ENCODE measurements at regions not wholly inside any gene's neighbourhood (a gene's known extent, or its start where the extent isn't known, plus 50 kb on each side); places are given as distances from the start of the nearest gene placed in this dataset.

DNA sequence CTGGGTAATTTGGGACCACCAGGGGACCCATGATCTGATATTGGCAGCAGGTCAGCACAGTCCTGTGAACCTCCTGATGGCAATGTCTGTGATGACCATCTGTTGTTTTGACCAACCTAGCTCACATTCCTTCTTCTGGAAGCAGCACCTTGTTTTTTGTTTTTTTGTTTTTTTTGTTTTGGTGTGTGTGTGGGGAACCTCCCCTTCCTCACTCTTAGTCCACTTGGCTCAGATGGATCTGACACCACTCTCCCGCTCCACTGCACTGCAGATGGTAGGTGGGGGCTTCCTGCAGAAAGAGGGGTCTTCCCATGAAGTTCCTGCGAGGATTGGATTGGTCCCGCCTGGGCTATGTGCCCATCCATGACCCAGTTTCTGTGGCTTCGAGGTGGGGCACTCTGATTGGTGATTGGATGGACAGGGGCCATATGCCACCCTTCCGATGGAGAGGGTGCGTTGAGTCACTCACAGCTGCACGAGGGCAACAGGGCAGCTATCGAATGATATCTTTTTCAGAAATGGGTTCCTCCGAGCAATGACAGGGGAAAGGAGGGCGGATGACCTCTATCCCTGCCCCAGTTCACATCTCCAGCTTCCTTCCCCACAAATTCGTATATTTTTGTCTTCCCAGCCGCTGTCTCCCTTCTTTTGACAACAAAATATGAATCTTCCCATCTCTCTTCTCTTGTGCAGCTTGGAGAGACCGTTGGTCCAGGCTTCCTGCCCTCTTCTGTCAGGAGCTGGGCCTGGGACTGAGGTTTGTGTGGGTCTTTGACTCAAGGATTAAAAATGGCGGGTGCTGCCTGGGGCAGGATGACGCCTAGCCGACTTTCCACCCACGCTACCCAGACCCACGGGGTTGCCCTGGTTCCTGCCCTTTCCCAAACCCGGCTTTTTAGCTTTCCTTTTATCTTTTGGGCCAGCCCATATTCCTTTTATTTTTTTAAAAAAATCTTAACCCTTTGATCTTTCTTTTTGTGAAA is 132.1 kb upstream of the KCNG1 start:
- Histone ChIP-seq H3K36me3 (replicated peaks; ENCODE audit: low read depth, low read length) (no peaks in the 10 kb centered on the region), H3K4me1 (ENCODE audit: low read length) (no peaks in the 10 kb centered on the region), H3K9me3 (ENCODE audit: insufficient read depth, low read length) (no peaks in the 10 kb centered on the region), H3K79me2 (ENCODE audit: low read length) (no peaks in the 10 kb centered on the region), H4K20me1 (ENCODE audit: insufficient read depth, low read length) (no peaks in the 10 kb centered on the region), H3K27me3 (ENCODE audit: low read depth, low read length) (peaks cover 75% of the 10 kb centered on the region), H3K4me3 (ENCODE audit: low read length) (no peak overlapping the region), H3K4me2 (ENCODE audit: low read length) (no peak overlapping the region), H3K9ac (ENCODE audit: low read length) (no peak overlapping the region), H2AFZ (ENCODE audit: low read depth, low read length) (no peak overlapping the region), H3K27ac (ENCODE audit: low read length) (no peak overlapping the region)
- TF ChIP-seq, protein P1, sequence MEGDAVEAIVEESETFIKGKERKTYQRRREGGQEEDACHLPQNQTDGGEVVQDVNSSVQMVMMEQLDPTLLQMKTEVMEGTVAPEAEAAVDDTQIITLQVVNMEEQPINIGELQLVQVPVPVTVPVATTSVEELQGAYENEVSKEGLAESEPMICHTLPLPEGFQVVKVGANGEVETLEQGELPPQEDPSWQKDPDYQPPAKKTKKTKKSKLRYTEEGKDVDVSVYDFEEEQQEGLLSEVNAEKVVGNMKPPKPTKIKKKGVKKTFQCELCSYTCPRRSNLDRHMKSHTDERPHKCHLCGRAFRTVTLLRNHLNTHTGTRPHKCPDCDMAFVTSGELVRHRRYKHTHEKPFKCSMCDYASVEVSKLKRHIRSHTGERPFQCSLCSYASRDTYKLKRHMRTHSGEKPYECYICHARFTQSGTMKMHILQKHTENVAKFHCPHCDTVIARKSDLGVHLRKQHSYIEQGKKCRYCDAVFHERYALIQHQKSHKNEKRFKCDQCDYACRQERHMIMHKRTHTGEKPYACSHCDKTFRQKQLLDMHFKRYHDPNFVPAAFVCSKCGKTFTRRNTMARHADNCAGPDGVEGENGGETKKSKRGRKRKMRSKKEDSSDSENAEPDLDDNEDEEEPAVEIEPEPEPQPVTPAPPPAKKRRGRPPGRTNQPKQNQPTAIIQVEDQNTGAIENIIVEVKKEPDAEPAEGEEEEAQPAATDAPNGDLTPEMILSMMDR (IDR thresholded peaks at IDR 0.05; ENCODE audit: low read depth, low read length): no peak
- TF ChIP-seq EZH2phosphoT487 (IDR thresholded peaks at IDR 0.05; ENCODE audit: low read depth): no peak

DNA sequence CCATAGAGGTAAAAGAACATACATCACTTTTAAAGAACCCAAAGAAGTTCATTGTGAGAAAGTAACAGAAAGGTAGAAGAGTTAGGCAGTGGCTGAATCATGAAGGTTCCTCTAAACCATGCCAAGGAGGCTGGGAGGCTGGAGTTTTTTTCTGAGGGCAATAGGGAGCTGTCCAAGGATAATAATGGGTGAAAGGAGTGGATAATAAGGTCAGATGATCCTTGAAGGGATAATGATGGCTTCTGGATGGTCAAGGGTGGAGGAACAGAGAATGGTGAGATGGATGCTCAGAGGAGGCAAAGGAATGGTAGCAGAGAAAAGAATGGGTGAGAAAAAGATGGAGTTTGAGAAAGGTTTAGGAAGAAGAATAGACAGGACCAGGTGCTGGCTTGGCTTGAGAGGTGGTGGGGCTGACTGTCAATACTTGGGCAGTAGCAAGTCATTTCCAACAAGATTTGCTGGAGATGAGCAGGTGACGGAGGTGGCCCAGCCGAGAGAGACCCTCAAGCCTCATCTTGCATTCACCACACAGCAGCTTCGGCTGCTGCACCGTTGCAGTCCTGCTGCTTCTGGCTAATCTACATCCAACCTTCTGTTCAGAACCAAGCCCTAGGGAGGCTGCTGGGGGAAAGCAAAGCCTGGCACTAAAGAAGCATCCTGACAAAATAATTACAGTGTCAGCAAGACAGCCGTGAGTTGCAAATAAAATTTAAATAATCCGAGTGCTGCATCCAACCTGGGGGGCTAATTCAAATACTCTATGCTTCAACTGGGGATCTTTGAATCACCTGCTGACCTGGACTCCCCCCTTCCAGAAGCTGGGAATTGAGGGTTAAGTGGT is 131.2 kb upstream of the KCNG1 start:
- H3K9me3 ChIP-seq (ENCODE audit: insufficient read depth, low read length): no peaks in the 10 kb centered on the region
- no peak overlapping the region for H3K27ac ChIP-seq (ENCODE audit: low read length)

DNA sequence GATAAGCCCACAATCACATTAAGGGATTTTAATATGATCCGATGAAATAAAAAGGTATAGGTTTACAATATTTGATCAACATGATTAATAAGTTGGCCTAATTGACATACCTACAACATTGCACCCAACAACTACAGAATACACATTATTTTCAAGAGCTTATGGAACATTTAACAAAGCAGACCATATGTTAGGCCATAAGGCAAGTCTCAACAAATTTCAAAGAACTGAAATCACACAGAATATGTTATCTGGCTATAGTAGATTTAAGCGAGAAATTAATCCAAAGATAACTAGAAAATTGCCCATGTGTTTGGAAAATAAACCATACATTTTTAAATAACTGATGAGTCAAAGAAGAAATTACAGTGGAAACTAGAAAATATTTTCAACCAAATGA is 126.0 kb upstream of the KCNG1 start:
- Histone ChIP-seq H4K20me1 (ENCODE audit: insufficient read depth, low read length) (no peaks in the 10 kb centered on the region), H3K4me2 (ENCODE audit: low read length) (no peak overlapping the region), H3K79me2 (ENCODE audit: low read length) (no peaks in the 10 kb centered on the region), H3K27me3 (ENCODE audit: low read depth, low read length) (peaks cover 45% of the 10 kb centered on the region), H2AFZ (ENCODE audit: low read depth, low read length) (no peak overlapping the region), H3K27ac (ENCODE audit: low read length) (no peak overlapping the region), H3K9me3 (ENCODE audit: insufficient read depth, low read length) (peaks cover 5% of the 10 kb centered on the region; the same call in 1 of the 2 replicates), H3K9ac (ENCODE audit: low read length) (no peak overlapping the region), H3K36me3 (replicated peaks; ENCODE audit: low read depth, low read length) (no peaks in the 10 kb centered on the region), H3K4me3 (ENCODE audit: low read length) (no peak overlapping the region), H3K4me1 (ENCODE audit: low read length) (no peaks in the 10 kb centered on the region)
- TF ChIP-seq, protein P1 (IDR thresholded peaks at IDR 0.05; ENCODE audit: low read depth, low read length): no peak
- no peak for TF ChIP-seq EZH2phosphoT487 (IDR thresholded peaks at IDR 0.05; ENCODE audit: low read depth)

More for the DNA sequence above, 131.2 kb upstream of the KCNG1 start:
- no peak overlapping the region for H2AFZ ChIP-seq (ENCODE audit: low read depth, low read length)
- no peak overlapping the region for H3K9ac ChIP-seq (ENCODE audit: low read length)
- H3K79me2 ChIP-seq (ENCODE audit: low read length): no peaks in the 10 kb centered on the region
- no peaks in the 10 kb centered on the region for H3K36me3 ChIP-seq (replicated peaks; ENCODE audit: low read depth, low read length)
- peaks cover 66% of the 10 kb centered on the region for H3K27me3 ChIP-seq (ENCODE audit: low read depth, low read length)
- H4K20me1 ChIP-seq (ENCODE audit: insufficient read depth, low read length): no peaks in the 10 kb centered on the region
- H3K4me3 ChIP-seq (ENCODE audit: low read length): no peak overlapping the region
- TF ChIP-seq, protein P1 (IDR thresholded peaks at IDR 0.05; ENCODE audit: low read depth, low read length): no peak
- no peak for TF ChIP-seq EZH2phosphoT487 (IDR thresholded peaks at IDR 0.05; ENCODE audit: low read depth)
- no peak overlapping the region for H3K4me2 ChIP-seq (ENCODE audit: low read length)
- H3K4me1 ChIP-seq (ENCODE audit: low read length): no peaks in the 10 kb centered on the region

DNA sequence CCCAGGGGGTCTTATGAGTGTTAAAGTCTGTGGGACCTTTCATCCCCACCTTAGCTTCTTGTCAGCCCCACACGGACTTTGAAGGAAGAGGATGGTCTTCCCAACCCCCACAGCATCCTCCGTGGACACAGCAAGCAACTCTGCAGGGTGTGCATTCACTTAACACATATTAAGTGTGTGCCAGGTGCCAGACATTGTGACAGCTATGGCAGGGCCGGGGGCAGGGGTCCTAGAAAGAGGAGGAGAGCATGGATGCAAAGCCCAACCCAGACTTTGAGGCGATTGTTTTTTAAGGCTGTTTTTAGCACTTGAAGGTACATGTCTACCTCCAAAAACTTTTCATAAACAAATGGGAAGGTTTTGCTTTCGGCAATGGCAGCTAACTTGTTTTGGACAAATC is 121.6 kb upstream of the KCNG1 start:
- Histone ChIP-seq H3K27ac (ENCODE audit: low read length) (no peak overlapping the region), H3K4me1 (ENCODE audit: low read length) (no peaks in the 10 kb centered on the region), H2AFZ (ENCODE audit: low read depth, low read length) (no peak overlapping the region), H3K4me2 (ENCODE audit: low read length) (no peak overlapping the region), H3K9ac (ENCODE audit: low read length) (no peak overlapping the region), H3K36me3 (replicated peaks; ENCODE audit: low read depth, low read length) (no peaks in the 10 kb centered on the region), H3K4me3 (ENCODE audit: low read length) (no peak overlapping the region), H3K27me3 (ENCODE audit: low read depth, low read length) (peaks cover 50% of the 10 kb centered on the region), H4K20me1 (ENCODE audit: insufficient read depth, low read length) (no peaks in the 10 kb centered on the region), H3K9me3 (ENCODE audit: insufficient read depth, low read length) (peaks cover 5% of the 10 kb centered on the region; the same call in 1 of the 2 replicates), H3K79me2 (ENCODE audit: low read length) (no peaks in the 10 kb centered on the region)
- TF ChIP-seq, protein P1 (IDR thresholded peaks at IDR 0.05; ENCODE audit: low read depth, low read length): no peak
- no peak for TF ChIP-seq EZH2phosphoT487 (IDR thresholded peaks at IDR 0.05; ENCODE audit: low read depth)
